ENCODE measurements at regions not wholly inside any gene's neighbourhood (a gene's known extent, or its start where the extent isn't known, plus 50 kb on each side); places are given as distances from the start of the nearest gene placed in this dataset.

- no peak for TF ChIP-seq ZSCAN30 (tag by site-specific recombination; IDR thresholded peaks at IDR 0.05)
These were observed 201.9 kb upstream of the ISL1 start (continued) for GRCh38 chr5:51181208-51181894.

GRCh38 chr5:51185850-51186329, 197.4 kb upstream of the ISL1 start:
- ChIA-PET POLR2A (no interaction called here), CTCF (interaction anchor here (0.7 kb wide), 1 partner anchor 809 kb away, joined by 4 read pairs; no protein-coding TSS in a partner anchor)
- no peak for TF ChIP-seq TCF7L2 (IDR thresholded peaks at IDR 0.05; ENCODE audit: borderline replicate concordance, low read depth, low read length)
- TF ChIP-seq ZNF394 (tag by site-specific recombination; IDR thresholded peaks at IDR 0.05; ENCODE audit: borderline replicate concordance): no peak
- TF ChIP-seq ZBTB17 (tag by site-specific recombination; IDR thresholded peaks at IDR 0.05): no peak
- TF ChIP-seq, protein P1, sequence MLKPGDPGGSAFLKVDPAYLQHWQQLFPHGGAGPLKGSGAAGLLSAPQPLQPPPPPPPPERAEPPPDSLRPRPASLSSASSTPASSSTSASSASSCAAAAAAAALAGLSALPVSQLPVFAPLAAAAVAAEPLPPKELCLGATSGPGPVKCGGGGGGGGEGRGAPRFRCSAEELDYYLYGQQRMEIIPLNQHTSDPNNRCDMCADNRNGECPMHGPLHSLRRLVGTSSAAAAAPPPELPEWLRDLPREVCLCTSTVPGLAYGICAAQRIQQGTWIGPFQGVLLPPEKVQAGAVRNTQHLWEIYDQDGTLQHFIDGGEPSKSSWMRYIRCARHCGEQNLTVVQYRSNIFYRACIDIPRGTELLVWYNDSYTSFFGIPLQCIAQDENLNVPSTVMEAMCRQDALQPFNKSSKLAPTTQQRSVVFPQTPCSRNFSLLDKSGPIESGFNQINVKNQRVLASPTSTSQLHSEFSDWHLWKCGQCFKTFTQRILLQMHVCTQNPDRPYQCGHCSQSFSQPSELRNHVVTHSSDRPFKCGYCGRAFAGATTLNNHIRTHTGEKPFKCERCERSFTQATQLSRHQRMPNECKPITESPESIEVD (tag by site-specific recombination; IDR thresholded peaks at IDR 0.05): no peak
- no peak for TF ChIP-seq WT1 (tag by site-specific recombination; IDR thresholded peaks at IDR 0.05)
- Histone ChIP-seq H3K4me1 (ENCODE audit: control insufficient read depth, insufficient read depth, low read length) (no peaks in the 10 kb centered on the region), H3K27ac (ENCODE audit: extremely low read depth, low read depth, low read length) (no peak overlapping the region), H3K9me3 (ENCODE audit: control insufficient read depth, insufficient read depth, low read depth, low read length) (no peaks in the 10 kb centered on the region), H3K36me3 (ENCODE audit: control insufficient read depth in 2 of 2, insufficient read depth in 1 of 2, low read length in 2 of 2) (no peaks in the 10 kb centered on the region), H3K4me3 (ENCODE audit: low read depth, low read length) (no peak overlapping the region)

GRCh38 chr5:51188001-51188591, 195.2 kb upstream of the ISL1 start:
- Histone ChIP-seq H3K9me3 (ENCODE audit: control insufficient read depth, insufficient read depth, low read depth, low read length) (no peaks in the 10 kb centered on the region), H3K36me3 (ENCODE audit: control insufficient read depth in 2 of 2, insufficient read depth in 1 of 2, low read length in 2 of 2) (no peaks in the 10 kb centered on the region), H3K4me3 (ENCODE audit: low read depth, low read length) (no peak overlapping the region), H3K4me1 (ENCODE audit: control insufficient read depth, insufficient read depth, low read length) (no peaks in the 10 kb centered on the region), H3K27ac (ENCODE audit: extremely low read depth, low read depth, low read length) (no peak overlapping the region)
- TF ChIP-seq CTCF (tag by site-specific recombination; IDR thresholded peaks at IDR 0.05) (no peak), ZNF416 (tag by site-specific recombination; IDR thresholded peaks at IDR 0.05) (no peak), ZNF302 (tag by site-specific recombination; IDR thresholded peaks at IDR 0.05; ENCODE audit: low read depth) (no peak)
- TF ChIP-seq, protein P2, sequence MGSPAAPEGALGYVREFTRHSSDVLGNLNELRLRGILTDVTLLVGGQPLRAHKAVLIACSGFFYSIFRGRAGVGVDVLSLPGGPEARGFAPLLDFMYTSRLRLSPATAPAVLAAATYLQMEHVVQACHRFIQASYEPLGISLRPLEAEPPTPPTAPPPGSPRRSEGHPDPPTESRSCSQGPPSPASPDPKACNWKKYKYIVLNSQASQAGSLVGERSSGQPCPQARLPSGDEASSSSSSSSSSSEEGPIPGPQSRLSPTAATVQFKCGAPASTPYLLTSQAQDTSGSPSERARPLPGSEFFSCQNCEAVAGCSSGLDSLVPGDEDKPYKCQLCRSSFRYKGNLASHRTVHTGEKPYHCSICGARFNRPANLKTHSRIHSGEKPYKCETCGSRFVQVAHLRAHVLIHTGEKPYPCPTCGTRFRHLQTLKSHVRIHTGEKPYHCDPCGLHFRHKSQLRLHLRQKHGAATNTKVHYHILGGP (tag by site-specific recombination; IDR thresholded peaks at IDR 0.05): no peak
- POLR2A ChIA-PET: no interaction called here
- CTCF ChIA-PET: no interaction called here

GRCh38 chr5:51194671-51195070, 188.6 kb upstream of the ISL1 start:
- no peaks in the 10 kb centered on the region for H3K4me1 ChIP-seq (ENCODE audit: control insufficient read depth, insufficient read depth, low read length)
- H3K36me3 ChIP-seq (ENCODE audit: control insufficient read depth in 2 of 2, insufficient read depth in 1 of 2, low read length in 2 of 2): no peaks in the 10 kb centered on the region
- no peak overlapping the region for H3K4me3 ChIP-seq (ENCODE audit: low read depth, low read length)
- ChIA-PET CTCF (interaction anchor here (1.2 kb wide), 1 partner anchor 14 kb away, joined by 4 read pairs; no protein-coding TSS in a partner anchor), POLR2A (no interaction called here)
- no peaks in the 10 kb centered on the region for H3K9me3 ChIP-seq (ENCODE audit: control insufficient read depth, insufficient read depth, low read depth, low read length)
- H3K27ac ChIP-seq (ENCODE audit: extremely low read depth, low read depth, low read length): no peak overlapping the region
- TF ChIP-seq ZSCAN16 (tag by site-specific recombination; IDR thresholded peaks at IDR 0.05) (no peak), ZNF155 (tag by site-specific recombination; IDR thresholded peaks at IDR 0.05) (no peak), ZNF521 (tag by site-specific recombination; IDR thresholded peaks at IDR 0.05) (no peak), KLF7 (tag by site-specific recombination; IDR thresholded peaks at IDR 0.05; ENCODE audit: borderline replicate concordance) (no peak), SETDB1 (IDR thresholded peaks at IDR 0.05; ENCODE audit: insufficient read length, low read length) (no peak), GLI4 (tag by site-specific recombination; IDR thresholded peaks at IDR 0.05) (no peak), ZNF202 (tag by site-specific recombination; IDR thresholded peaks at IDR 0.05; ENCODE audit: borderline replicate concordance) (no peak), KLF8 (tag by site-specific recombination; IDR thresholded peaks at IDR 0.05) (no peak), KLF17 (tag by site-specific recombination; IDR thresholded peaks at IDR 0.05) (no peak), ZNF830 (tag by site-specific recombination; IDR thresholded peaks at IDR 0.05; ENCODE audit: low read depth) (no peak)
